A549 (cell line): ENCODE measurements at regions not wholly inside any gene's neighbourhood (a gene's known extent, or its start where the extent isn't known, plus 50 kb on each side); places are given as distances from the start of the nearest gene placed in this dataset.

ENCODE experiments used
- ATAC-seq, 2 experiments: fragments of 200-7000 bp in 1 of 2; fragments of >200 bp in 1 of 2; cut with Nextera tagmentation in 1 of 2; cut with Tn5 transposase in 1 of 2; 3 replicates each; pipeline versions ENCODE4 v1.8.0 to v1.9.1; 2018 to 2020; ENCODE audit warnings: mild to moderate bottlenecking in 1 of 2, moderate library complexity in 1 of 2
- CTCF ChIA-PET: fragments of 300-600 bp; sonication (Branson Sonifier 250); formaldehyde crosslinking; extraction: SDS; loops from one replicate; lab custom pipeline; 2021; ENCODE audit warnings: antibody characterized with exemption, inconsistent platforms; lab: Yijun Ruan, JAX
- POLR2A ChIA-PET: fragments of 350-600 bp; formaldehyde crosslinking; extraction: SDS; loops from one replicate; lab custom pipeline; 2021; ENCODE audit warnings: antibody characterized with exemption, inconsistent platforms; lab: Yijun Ruan, JAX
- DNase-seq, 2 experiments: peaks; one replicate each; pipeline versions ENCODE4 v3.0.0 to v3.0.0-alpha.2; 2011 to 2016; ENCODE audit warnings: low read depth in 1 of 2, low spot score in 1 of 2
- FAIRE-seq: peaks from 2 replicates; lab custom pipeline; 2011; peaks lifted over from hg19 to GRCh38; lab: Jason Lieb, UNC
- H3K27ac ChIP-seq, 2 experiments: fragments of >200 bp; sonication (Bioruptor Twin); formaldehyde crosslinking; 3 replicates each; pipeline ENCODE4 v1.5.1; 2016 to 2017
- H3K4me1 ChIP-seq: fragments of >200 bp; sonication (Bioruptor Twin); formaldehyde crosslinking; 3 replicates; pipeline ENCODE4 v1.6.1; 2016
- H3K4me2 ChIP-seq: fragments of >200 bp; sonication (Bioruptor Twin); formaldehyde crosslinking; 3 replicates; pipeline ENCODE4 v1.6.1; 2016
- H3K4me3 ChIP-seq: fragments of >200 bp; sonication (Bioruptor Twin); formaldehyde crosslinking; 3 replicates; pipeline ENCODE4 v1.5.1; 2016
- H3K9me3 ChIP-seq: fragments of >200 bp; sonication (Bioruptor Twin); formaldehyde crosslinking; 3 replicates; pipeline ENCODE4 v1.6.1; 2016
- ATOH8 ChIP-seq: fragments of 250-450 bp; sonication (Bioruptor Pico); IDR thresholded peaks from 2 replicates; pipeline ENCODE4 v1.5.0; 2020; ENCODE audit warnings: low read depth, mild to moderate bottlenecking, moderate library complexity
- CBX8 ChIP-seq: fragments of 200-600 bp; sonication (generic); IDR thresholded peaks from 2 replicates; pipeline ENCODE4 v1.6.1; 2016
- CEBPB ChIP-seq, 2 experiments: fragments of >200 bp in 1 of 2; sonication (Bioruptor Twin) in 1 of 2; formaldehyde crosslinking in 1 of 2; IDR thresholded peaks; 2 replicates each; pipeline ENCODE4 v1.6.1; 2012 to 2016
- CHD4 ChIP-seq: fragments of 200-600 bp; sonication (generic); IDR thresholded peaks from 2 replicates; pipeline ENCODE4 v1.6.1; 2016; ENCODE audit warnings: antibody characterized with exemption, mild to moderate bottlenecking, borderline replicate concordance
- CTCF ChIP-seq: fragments of >200 bp; sonication (Bioruptor Twin); formaldehyde crosslinking; IDR thresholded peaks from 3 replicates; pipeline ENCODE4 v1.5.1; 2016
- E2F6 ChIP-seq: IDR thresholded peaks from 2 replicates; pipeline ENCODE4 v1.6.1; 2012; ENCODE audit warnings: low read depth, borderline replicate concordance
- EHMT2 ChIP-seq: fragments of 200-600 bp; sonication (generic); IDR thresholded peaks from 2 replicates; pipeline ENCODE4 v1.6.1; 2016; ENCODE audit warnings: antibody characterized with exemption, low read depth, mild to moderate bottlenecking, moderate library complexity
- ESRRA ChIP-seq: fragments of 150-350 bp; IDR thresholded peaks from 2 replicates; pipeline ENCODE4 v1.6.1; 2014; ENCODE audit warnings: mild to moderate bottlenecking, low read length, borderline replicate concordance
- FOXS1 ChIP-seq: fragments of 250-450 bp; sonication (Bioruptor Pico); IDR thresholded peaks from 2 replicates; pipeline ENCODE4 v1.5.0; 2020; ENCODE audit warnings: mild to moderate bottlenecking, moderate library complexity
- HDAC2 ChIP-seq: fragments of 200-600 bp; sonication (generic); IDR thresholded peaks from 2 replicates; pipeline ENCODE4 v1.6.1; 2016
- HES2 ChIP-seq: fragments of >200 bp; sonication (Bioruptor Twin); formaldehyde crosslinking; IDR thresholded peaks from 2 replicates; pipeline ENCODE4 v1.6.1; 2016
- HEYL ChIP-seq: fragments of 250-450 bp; sonication (Bioruptor Pico); IDR thresholded peaks from 2 replicates; pipeline ENCODE4 v1.8.0; 2021; ENCODE audit warnings: mild to moderate bottlenecking, moderate library complexity
- HMGXB4 ChIP-seq: fragments of 250-450 bp; sonication (Bioruptor Pico); IDR thresholded peaks from 2 replicates; pipeline ENCODE4 v1.5.0; 2021; ENCODE audit warnings: mild to moderate bottlenecking, moderate library complexity, borderline replicate concordance
- HOXA7 ChIP-seq: fragments of 250-450 bp; sonication (Bioruptor Pico); IDR thresholded peaks from 2 replicates; pipeline ENCODE4 v1.5.0; 2020; ENCODE audit warnings: mild to moderate bottlenecking, moderate library complexity
- KDM1A ChIP-seq: fragments of 200-600 bp; sonication (generic); IDR thresholded peaks from 2 replicates; pipeline ENCODE4 v1.6.1; 2016; ENCODE audit warnings: low read depth, mild to moderate bottlenecking
- MYC ChIP-seq: IDR thresholded peaks from 2 replicates; pipeline ENCODE4 v1.6.1; 2012; ENCODE audit warnings: mild to moderate bottlenecking, inconsistent platforms, low read length, improper control_type of control experiment, borderline replicate concordance
- NR3C1 ChIP-seq: fragments of >200 bp; sonication (Bioruptor Twin); formaldehyde crosslinking; IDR thresholded peaks from 3 replicates; pipeline ENCODE4 v1.6.1; 2017
- PHF8 ChIP-seq: fragments of 200-600 bp; sonication (generic); IDR thresholded peaks from 2 replicates; pipeline ENCODE4 v1.6.1; 2016; ENCODE audit warnings: low read depth, mild to moderate bottlenecking, antibody characterized with exemption, moderate library complexity, borderline replicate concordance
- POLR2A ChIP-seq: IDR thresholded peaks from 2 replicates; pipeline ENCODE4 v1.6.1; 2012; ENCODE audit warnings: mild to moderate bottlenecking, low read length
- RARB ChIP-seq: fragments of 250-450 bp; sonication (Bioruptor Pico); IDR thresholded peaks from 2 replicates; pipeline ENCODE4 v1.8.0; 2021; ENCODE audit warnings: mild to moderate bottlenecking, moderate library complexity
- RFX5 ChIP-seq: fragments of 450-650 bp; IDR thresholded peaks from 2 replicates; pipeline ENCODE4 v1.7.1; 2014; ENCODE audit warnings: antibody characterized with exemption, mild to moderate bottlenecking, moderate library complexity
- SMC3 ChIP-seq: fragments of >200 bp; sonication (Bioruptor Twin); formaldehyde crosslinking; IDR thresholded peaks from 3 replicates; pipeline ENCODE4 v1.6.1; 2018; ENCODE audit warnings: inconsistent platforms
- TFCP2L1 ChIP-seq: fragments of 250-450 bp; sonication (Bioruptor Pico); IDR thresholded peaks from 2 replicates; pipeline ENCODE4 v1.5.0; 2021; ENCODE audit warnings: mild to moderate bottlenecking
- TP53 ChIP-seq: fragments of 250-450 bp; sonication (Bioruptor Pico); IDR thresholded peaks from 2 replicates; pipeline ENCODE4 v1.5.0; 2021; ENCODE audit warnings: mild to moderate bottlenecking, moderate library complexity
- USF2 ChIP-seq: fragments of 450-650 bp; IDR thresholded peaks from 2 replicates; pipeline ENCODE4 v1.6.1; 2014; ENCODE audit warnings: antibody characterized with exemption
- ZC3H11A ChIP-seq: fragments of 450-650 bp; IDR thresholded peaks from 2 replicates; pipeline ENCODE4 v1.6.1; 2014; ENCODE audit warnings: antibody characterized with exemption, mild to moderate bottlenecking
- ZFP36 ChIP-seq: fragments of 450-650 bp; IDR thresholded peaks from 2 replicates; pipeline ENCODE4 v1.6.1; 2014; ENCODE audit warnings: borderline replicate concordance; ENCODE audit not compliant: partially characterized antibody
- ZSCAN20 ChIP-seq: fragments of 250-450 bp; sonication (Bioruptor Pico); IDR thresholded peaks from 2 replicates; pipeline ENCODE4 v1.8.0; 2022; ENCODE audit warnings: mild to moderate bottlenecking, moderate library complexity
- WGBS: methylation state at CpG from one replicate; pipeline ENCODE4 v1.1.6; 2017; ENCODE audit errors: missing lambda C conversion rate; 5-methylcytosine and 5-hydroxymethylcytosine counted together

GRCh38 chr5:97666783-97667182, 483.7 kb upstream of the RIOK2 start:
- no peak for DNase-seq
- WGBS = 4% methylated on average over 2 of the region's 2 CpGs
- no peak overlapping the region for H3K27ac ChIP-seq
- no peak for TF ChIP-seq RARB (CRISPR knock-in tag)
- no peak for TF ChIP-seq POLR2A
- TF ChIP-seq USF2 = no peak
- TF ChIP-seq ZC3H11A = no peak
- TF ChIP-seq RFX5 = no peak
- no peak for TF ChIP-seq MYC
- TF ChIP-seq FOXS1 (CRISPR knock-in tag) = no peak
- no peak for TF ChIP-seq ESRRA
- TF ChIP-seq HMGXB4 (CRISPR knock-in tag) = no peak
- TF ChIP-seq CTCF = no peak
- no peak for TF ChIP-seq TFCP2L1 (CRISPR knock-in tag)
- no peak for TF ChIP-seq CBX8
- no peak for TF ChIP-seq EHMT2
- TF ChIP-seq CEBPB (IDR thresholded peaks at IDR 0.05) = no peak
- no peak for TF ChIP-seq ZFP36
- no peak for TF ChIP-seq HOXA7 (CRISPR knock-in tag)
- TF ChIP-seq TP53 (CRISPR knock-in tag) = no peak
- TF ChIP-seq, all 56 proteins: peak for 0
- H3K4me1 ChIP-seq = no peaks in the 10 kb centered on the region
- POLR2A ChIA-PET = no interaction called here
- no peak overlapping the region for H3K4me2 ChIP-seq
- no peak for ATAC-seq
- H3K4me3 ChIP-seq = no peak overlapping the region
- CTCF ChIA-PET = no interaction called here
- FAIRE-seq = no peak
- no peaks in the 10 kb centered on the region for H3K9me3 ChIP-seq

- Histone ChIP-seq H3K4me2 (no peak overlapping the region), H3K4me1 (no peaks in the 10 kb centered on the region), H3K9me3 (no peaks in the 10 kb centered on the region), H3K4me3 (no peak overlapping the region), H3K27ac (no peak overlapping the region)
- FAIRE-seq (no peak), ATAC-seq (no peak), DNase-seq (no peak)
- no peak for TF ChIP-seq ZSCAN20 (CRISPR knock-in tag)
- no peak for TF ChIP-seq HDAC2
- TF ChIP-seq CHD4 = no peak
- no peak for TF ChIP-seq HMGXB4 (CRISPR knock-in tag)
- no peak for TF ChIP-seq HEYL (CRISPR knock-in tag)
- no peak for TF ChIP-seq SMC3
- TF ChIP-seq HES2 = no peak
- no peak for TF ChIP-seq E2F6
- no peak for TF ChIP-seq PHF8
- no peak for TF ChIP-seq NR3C1
- TF ChIP-seq CTCF = no peak
- TF ChIP-seq ATOH8 (CRISPR knock-in tag) = no peak
- no peak for TF ChIP-seq KDM1A
- ChIA-PET CTCF (no interaction called here), POLR2A (no interaction called here)
Measured at GRCh38 chr5:97670447-97670846, 487.4 kb upstream of the RIOK2 start.
